T1000 (cell line): ENCODE measurements at regions not wholly inside any gene's neighbourhood (a gene's known extent, or its start where the extent isn't known, plus 50 kb on each side); places are given as distances from the start of the nearest gene placed in this dataset.

ENCODE experiments used
- DNase-seq: peaks from one replicate; lab custom pipeline; 2025; ENCODE audit warnings: mixed read lengths; lab: John Stamatoyannopoulos, UW

DNA sequence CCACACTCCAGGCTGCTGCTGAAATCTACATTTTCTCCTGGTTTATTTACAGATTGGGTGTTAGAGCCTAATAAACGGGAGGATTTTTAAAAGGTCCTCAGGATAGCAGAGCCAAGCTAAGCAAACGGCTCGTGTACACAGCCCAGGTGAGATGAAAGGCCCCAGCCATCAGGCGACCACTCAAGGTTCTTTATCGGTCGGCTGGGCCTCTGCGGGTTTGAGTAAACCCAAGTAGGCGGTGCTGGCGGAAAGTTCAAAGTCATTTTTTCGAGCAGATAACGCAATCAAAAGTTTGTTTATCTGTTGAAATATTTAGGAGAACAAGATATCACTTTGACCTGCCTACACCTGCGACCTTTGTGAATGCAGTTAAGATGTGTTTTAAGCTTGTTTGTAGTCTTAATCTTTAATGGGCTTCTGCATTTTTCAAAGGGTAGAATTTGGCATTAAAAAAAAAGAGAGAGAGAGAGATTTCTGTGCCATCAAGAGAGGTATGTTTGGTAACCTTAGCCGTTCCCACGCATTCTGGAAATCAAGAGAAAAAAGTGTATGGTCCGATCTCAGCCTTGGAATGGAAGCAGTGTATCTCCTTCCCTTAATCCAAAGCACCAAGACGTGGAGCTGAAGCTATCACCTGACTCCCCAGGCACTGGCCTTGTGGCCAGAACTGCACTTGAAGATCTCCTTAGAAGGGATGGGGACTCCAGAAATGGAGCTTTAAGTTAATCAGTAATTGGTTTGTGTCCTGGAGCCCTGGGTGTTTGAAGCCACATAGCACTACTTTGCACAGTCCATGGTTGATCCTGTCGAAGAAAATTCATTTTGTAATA, 301.7 kb upstream of the IRX5 start:
- no peak for DNase-seq

DNA sequence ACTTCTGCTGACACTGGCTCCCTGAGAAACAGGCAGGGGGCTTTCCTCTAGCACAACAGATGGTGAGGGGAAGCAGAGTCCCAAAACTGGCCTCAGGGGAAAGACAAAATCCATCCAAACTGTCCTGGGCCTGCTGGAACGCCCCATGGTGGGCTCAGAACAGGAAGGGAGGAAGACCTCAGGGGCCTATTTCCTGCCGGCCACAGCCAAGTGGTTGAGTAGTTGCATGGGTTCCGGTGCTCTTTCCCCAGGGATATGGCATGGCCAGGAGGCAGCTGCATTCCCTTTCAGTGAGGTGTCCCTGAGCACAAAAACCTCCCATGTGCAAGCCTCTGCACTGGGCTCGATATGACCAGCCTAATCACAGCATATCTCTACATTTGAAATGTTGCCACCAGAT, 303.0 kb upstream of the IRX5 start:
- DNase-seq = no peak

DNA sequence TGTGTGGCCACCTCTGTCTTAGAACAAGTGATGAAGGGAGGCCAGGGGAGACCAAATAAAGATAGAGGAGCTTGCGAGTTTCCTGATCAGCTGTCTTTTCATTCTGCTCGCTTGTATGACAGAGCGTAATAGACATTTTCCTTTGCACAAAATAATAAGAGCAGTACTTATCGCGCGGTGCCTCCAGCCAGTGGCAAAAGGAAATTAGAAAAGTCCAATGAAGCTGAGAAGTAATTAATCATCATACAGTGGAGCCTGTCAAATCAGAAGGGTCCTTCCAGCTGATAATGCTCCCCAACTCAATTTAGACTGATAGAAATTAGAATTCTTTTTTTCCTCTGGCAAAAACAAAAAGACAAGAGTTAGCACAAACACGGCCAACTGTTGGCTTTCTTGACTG, 307.0 kb upstream of the IRX5 start:
- DNase-seq = no peak

DNA sequence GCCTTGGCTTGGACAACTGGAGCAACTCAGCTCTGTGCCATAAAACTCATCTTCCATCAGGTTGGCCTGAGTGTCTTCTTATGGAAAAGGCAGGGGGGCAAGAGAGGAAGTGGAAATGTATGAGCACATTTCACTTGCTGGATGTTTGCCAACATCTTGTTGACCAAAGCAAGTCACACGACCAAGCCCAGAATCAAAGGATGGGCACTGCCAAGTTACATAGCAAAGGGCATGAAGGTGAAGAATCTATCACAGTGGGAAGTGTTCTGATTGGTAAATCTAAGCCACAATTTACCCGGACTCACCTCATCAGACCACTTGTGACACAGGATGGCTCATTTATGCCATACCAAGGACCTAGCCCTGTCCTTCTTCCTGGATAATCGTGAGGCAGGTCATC, 310.5 kb upstream of the IRX5 start:
- no peak for DNase-seq

DNA sequence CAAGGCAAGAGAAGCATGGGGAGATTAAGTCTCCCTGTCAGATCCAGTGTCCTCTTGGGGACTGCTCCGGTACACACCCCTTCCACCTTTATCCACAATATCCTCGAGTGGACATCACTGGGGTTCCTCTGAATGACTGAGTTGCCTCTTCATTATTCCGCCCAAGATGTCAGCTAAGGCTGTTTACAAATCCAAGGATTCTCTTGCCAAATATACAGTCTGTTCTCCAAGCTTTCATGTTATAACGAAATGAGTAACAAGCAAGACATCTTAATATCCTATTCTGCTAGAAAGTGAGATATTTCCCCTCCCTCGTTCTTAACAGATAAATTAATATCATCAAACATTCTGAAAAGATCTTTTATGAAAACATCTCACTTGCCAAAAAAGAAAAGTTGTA, 314.1 kb upstream of the IRX5 start:
- no peak for DNase-seq

DNA sequence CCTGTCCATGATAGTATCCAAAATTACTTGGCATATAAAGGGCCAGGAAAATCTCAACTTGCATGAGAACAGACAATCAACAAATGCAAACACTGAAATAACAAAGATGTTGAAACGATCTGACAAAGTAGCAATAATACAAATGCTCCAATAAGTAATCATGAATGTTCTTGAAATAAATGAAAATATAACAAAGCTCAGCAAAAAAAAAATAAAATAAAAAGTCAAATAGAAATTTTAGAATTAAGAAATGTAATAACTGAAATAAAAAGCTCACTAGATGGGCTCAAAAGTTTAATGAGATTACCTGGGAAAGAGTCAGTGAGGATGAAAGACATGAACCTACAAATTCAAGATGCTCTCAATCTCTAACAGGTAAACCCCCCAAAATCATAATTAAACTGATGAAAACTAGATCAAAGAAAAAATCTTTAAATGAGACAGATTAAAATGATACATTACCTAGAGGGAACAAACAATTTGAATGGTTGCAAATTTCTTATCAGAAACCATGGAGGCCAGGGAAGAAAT, 319.0 kb upstream of the IRX3 start:
- DNase-seq = no peak

DNA sequence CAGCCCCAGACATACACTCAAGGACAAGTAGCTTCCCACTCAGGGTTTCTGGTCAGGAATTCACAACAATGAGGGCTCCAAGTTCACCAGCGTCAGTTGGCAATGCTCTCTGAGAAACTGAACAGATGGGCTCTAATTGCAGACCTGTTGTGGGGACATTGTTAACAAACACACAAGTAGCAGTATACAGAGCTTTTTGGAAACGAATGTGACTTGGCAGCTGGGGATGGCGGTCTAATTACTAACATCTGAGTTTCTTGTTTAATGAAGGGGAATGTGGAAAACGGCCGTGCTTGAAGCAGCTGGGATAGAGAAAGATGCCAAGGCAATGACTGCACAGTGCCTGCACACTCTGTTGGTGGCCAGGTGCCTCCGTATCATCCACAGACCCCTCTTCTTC, 316.1 kb upstream of the IRX3 start:
- DNase-seq = no peak

DNA sequence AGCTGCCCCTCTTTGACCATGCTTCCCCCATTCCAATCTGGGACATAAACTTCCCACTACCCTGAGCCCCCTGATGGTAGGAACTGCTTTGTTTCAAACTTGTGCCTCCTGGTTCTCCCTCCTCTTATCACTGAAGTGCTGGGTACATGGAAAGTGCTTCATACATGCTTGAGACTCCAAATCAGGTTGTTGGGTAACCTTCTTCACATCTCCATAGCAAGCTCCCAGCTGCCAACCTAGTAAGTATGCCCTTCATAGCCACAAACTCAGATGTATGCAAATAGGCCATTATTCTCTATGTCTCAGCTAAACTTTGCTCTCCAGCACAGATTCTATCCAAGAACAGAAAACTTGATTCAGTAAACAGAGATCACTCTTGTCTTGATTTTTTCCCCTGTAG, 310.6 kb upstream of the IRX3 start:
- no peak for DNase-seq

DNA sequence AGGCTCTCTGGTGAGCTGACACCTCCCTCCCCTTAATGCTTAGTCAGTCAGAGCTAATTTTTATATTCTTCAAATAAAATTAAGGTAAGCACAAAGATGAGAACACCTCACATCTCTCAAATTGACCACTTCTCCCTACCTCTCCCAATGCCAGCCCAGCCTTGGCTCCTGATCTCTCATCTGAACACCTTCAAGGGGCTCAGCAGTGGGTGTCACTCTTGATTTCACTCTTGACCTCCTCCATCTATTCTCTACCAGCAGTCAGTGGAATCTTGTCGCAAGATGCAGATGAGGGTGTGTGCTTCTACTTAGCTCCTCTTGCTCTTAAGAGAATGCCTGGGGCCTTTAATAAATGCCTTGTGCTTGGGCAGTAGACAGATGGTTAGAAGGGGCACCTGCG, 309.0 kb upstream of the IRX3 start:
- DNase-seq = no peak

DNA sequence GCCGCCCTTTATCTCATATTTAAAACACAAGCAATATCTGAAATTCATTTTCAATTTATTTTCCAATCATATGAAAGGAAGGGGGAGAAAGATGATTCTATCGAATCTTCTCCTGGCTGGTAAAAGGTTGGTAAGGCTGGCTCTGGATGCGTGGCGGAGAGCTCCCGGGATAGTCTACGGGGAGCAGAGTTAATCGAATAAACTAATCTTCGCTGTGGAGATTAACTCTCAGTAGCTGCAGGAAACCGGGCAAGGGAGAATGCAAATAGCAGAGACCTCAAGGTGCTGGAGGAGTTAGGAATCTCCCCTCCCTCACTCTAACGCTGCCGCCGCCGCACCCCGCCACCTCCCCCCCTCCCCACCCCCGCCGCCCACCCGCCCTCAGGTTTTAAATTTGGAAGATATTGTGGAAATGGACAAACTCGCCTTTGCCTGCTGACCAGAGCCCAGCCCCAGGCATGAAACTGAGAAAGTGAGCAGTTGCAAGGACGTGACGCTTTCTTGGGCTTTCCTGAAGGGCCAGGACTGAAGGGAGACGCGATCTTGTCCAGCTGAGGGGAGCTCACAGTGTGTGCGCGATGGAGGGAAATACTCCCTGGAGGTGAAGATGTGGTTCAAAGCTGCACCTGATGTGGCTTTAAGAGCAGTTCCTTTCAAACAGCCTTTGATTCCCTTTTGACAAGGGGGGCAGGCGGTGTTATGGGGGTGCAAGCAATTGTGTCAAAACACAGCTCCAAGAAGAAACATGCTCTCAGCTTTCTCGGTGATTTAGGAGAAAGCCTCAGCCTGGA, 308.2 kb upstream of the IRX3 start:
- no peak for DNase-seq

DNA sequence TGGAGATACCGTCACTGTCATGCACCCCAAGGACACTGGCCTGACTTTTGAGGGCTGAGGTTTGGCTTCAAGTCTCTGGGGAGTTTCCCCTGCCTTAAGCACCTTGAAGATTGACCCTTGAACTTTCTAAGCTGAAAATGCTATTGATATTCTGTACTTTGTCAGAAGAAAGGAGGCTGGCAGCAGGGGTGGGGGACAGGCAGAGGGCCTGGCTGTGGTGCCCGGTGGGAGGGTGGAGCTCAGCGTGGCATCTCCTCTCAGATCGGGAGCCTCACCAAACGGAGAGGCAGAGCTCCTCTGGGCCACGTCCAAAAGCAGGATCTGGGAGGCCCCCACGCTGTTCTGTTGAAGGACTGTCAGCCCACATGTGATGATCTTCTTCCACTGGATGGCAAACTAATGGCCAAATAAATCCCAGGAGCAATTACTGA, 305.2 kb upstream of the IRX3 start:
- DNase-seq = no peak

DNA sequence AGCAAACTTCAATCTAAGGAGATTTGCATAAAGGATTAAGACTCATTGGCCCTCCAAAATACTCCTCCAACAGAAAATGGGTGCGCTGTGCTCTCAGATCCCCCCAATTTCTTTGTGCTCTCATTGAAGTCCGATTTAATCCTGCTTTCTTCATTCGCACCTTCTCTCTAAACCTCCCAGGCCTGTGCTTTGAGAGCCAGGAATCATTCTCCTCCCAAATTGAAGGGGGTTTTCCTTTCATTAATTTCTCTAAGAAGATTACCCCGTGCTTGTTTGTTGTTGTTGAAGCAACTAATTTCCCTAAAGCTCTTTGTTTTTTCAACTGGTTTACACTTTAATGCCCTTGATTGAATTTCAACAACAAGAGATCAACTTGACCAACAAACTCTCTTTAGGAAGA, 304.2 kb upstream of the IRX3 start:
- DNase-seq = no peak

DNA sequence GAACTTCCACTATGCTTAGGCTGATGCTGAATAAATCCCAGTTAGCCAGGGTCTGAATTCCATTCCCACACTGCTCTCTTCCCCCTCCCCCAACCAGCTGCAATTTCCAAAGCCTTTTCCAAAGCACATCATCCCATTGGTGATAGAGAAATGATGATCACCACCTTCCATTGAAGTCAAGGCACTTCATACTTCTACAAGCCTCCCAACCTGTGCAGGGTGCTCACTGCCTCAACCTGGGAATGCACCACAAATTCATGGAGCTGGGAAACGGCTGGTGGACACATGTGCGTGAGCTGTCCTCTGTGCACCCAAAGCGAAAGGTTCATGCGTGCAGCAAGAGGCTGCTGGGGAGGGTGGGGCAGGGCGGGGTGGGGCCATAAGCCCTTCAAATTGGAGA, 302.7 kb upstream of the IRX3 start:
- no peak for DNase-seq

DNA sequence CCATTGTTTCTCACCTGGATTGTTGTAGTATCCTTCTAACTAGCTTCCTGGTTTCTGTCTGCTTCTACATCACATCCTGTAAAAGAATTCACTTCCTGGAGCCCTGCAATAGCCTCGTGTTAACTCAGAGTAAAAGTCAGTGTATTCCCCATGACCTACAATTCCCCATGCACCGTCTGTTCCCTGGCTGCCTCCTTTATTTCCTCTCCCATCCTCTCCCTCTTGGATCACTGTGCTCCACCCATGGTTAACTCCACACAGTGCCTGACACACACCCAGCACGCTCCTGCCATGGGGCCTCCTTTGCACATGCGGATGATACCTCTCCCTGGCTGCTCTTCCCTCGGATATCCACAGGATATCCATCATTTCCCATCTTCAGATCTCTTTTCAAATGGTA, 301.4 kb upstream of the IRX3 start:
- no peak for DNase-seq

DNA sequence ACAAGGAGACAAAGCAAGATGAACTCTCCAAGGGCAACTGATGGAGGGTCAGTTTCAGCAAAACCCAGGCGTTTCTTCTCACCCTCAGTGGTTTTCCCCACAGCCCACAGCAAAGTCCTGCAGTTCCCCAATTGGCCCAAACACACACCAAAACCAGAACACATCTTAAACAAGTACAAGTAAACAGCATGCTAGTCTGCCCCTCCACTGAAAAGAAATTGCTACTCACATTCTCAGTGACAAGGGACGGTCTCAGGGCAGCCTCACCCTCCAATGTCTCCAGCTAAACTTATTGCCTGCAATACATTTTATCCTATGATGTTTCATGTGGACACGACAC, 300.6 kb upstream of the IRX3 start:
- DNase-seq = no peak

DNA sequence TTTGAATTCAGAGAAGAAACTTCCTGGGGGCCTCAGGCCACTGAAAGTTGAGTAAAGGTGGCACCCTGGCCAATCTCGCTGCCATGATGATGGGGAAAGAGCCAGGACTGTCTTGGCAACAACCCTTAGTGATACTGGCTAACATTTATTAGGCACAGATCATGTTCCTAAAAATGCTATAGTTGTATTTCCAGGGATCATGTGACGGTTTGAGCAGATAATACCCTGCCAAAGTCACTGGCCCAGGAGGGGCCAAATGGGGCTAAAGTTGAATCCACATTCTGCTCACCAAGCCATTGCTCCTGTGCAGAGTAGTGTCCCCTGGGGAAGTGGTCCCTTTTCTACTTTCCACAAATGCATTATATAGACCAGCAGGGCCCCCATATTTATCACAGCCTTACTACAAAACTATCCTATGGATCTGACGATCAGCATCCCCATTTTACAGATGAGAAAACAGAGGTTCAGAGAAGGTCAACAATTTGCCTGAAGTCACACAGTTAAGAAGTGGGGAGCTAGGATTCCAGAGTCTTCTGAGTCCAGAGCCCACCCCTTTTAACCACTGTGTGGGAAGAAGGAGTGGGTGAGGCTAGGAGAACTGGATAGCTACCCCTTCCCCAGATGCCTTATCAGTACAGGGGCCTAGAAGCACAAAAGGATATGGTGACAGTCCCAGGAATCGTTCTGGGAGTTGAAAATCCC, 300.0 kb upstream of the IRX3 start:
- DNase-seq = no peak

DNA sequence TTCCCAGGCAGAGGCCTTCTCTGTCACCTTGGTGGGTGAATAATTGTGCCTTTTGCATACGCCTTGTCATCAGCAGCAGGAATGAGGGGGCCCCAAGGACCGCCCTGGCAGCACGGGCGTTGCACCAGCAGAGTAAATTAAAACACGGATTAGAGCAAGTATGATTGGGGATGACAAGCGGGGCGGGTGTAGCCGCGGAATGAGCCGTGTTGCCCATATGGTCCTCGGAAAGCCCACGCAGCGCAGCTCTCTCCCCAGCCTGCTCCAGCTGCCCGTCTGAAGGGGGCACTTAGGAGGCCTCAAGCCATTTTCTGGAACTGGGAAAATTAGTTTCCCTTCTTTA, 299.4 kb upstream of the IRX3 start:
- DNase-seq = no peak

DNA sequence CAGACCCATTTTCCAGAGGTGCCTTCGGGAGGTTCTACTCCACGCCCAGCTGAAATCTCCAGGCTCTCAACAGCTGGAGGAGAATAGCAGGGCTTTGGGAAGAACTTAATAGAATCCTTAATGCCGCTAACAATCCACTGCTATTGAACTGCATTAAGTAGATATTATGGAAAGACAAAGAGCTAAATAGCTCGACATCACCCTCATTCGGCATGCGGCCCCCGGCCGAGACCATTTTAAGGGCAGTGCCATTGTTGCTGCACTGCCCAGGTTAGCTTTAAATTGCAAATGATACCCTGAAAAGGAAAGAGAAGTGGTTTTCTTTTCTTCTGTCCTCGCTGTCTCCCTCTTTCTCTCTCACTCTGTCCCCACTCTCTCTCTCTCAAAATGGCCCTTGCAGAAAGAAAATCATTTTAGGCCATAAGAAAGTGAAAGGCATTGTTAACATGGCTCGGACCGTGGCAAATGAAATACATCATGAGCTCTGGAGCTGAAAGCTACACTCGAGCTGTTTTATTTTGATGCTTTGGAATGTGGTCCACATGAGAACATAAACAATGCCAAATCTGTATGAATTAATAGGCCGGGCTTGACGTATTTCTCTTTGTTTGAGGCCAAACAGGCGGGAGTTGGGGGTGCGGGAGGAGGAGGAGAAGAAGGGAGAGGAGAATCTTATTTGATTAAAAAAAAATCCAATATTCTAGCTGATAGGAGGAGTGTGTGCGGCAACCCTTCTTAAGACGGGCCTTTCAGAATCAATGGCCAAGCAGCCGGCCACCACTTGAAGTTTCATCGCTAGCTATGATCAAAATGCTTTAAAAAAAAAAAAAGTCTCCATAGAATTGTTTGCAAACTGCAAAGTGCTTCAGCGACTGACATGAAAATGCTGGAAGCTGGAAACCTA, 298.8 kb upstream of the IRX3 start:
- DNase-seq = no peak

DNA sequence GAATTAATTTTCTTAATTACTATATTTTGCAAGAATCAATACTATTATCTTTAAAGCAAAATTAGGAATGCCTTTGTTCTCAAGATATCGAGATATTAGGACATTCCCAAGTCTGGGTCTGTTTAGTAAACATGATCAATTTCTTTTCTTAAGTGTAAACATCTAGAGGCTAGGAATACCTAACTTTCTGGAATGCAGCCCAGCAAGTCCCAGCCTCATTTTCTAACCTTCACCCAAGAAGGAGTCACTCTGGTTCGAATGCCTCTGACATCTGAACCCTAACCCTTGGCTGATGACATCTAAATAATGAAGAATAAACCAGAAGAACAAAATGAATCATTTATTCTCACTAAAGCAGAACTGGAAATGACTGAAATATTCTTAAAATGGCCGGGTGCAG, 297.5 kb upstream of the IRX3 start:
- DNase-seq = no peak

DNA sequence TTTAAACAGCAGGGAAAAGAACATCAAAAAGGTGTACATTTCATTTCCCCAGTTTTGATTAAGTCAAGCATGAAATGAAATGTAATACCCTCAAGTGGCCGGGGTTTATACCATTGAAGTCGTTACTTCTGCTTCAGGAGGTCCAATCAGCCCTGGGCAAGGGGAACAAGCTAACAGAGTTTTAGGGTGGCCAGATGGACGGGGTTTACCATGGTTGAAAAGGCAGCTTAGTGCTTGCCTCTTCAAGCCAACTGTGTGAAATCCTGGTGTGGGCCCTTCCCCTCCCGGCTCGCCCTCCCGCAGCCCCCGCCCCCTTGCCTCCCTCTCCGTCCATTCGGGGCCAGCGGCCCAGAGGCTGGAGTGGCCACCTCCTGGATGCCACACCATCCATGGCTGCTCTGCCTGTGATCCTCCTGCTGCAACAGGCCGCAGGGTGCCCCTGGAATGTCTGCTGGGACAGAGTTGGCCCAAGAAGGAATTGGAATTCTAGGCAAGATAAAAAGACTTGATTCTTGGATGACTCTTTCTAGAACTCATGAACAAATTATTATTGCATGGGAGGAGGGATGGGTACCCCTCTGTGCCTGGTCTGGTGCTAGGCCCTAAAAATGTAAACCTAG, 296.2 kb upstream of the IRX3 start:
- DNase-seq = no peak

DNA sequence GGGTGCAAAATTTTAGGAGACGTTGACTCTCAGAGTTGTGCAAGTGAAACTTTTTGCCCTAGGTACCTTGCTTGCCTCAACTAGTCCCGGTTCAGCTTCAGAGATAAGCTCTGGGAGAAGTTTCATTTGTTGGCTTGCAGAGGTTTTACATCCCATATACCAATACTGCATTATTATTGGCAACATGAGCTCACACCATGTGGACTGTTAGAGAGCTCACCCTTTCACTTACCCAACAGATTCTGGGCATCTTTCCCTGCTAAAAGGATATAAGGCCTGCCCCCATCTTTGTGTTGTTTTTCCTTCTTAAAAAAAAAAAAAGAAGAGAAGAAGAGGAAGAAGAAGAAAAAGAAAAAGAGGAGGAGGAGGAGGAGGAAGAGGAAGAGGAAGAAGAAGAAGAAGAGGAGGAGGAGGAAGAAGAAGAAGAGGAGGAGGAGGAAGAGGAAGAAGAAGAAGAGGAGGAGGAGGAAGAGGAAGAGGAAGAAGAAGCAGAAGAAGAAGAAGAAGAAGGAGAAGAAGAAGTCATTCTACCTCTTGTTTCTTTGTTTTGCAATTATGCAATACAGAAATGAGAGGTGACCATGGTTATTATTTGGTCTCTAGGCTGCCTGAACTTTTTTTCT, 292.6 kb upstream of the IRX3 start:
- no peak for DNase-seq
